H1 (cell line): ENCODE measurements at regions not wholly inside any gene's neighbourhood (a gene's known extent, or its start where the extent isn't known, plus 50 kb on each side); places are given as distances from the start of the nearest gene placed in this dataset.

Source experiments
- CTCF ChIA-PET: fragments of 300-600 bp; sonication (Branson Sonifier 250); formaldehyde crosslinking; loops from one replicate; lab custom pipeline; 2021; ENCODE audit not compliant: partially characterized antibody; lab: Charles Lee
- POLR2A ChIA-PET: fragments of 300-600 bp; sonication (Branson Sonifier 250); formaldehyde crosslinking; loops from one replicate; lab custom pipeline; 2021; ENCODE audit warnings: inconsistent platforms; ENCODE audit not compliant: partially characterized antibody; lab: Charles Lee
- DNase-seq, 2 experiments: peaks; one replicate each; pipeline versions ENCODE4 v3.0.0 to v3.0.0-alpha.2; 2010 to 2022; ENCODE audit warnings: low spot score in 2 of 2, low read depth in 1 of 2, mixed read lengths in 1 of 2
- FAIRE-seq: peaks from 2 replicates; lab custom pipeline; 2011; peaks lifted over from hg19 to GRCh38; lab: Jason Lieb, UNC
- H2AFZ ChIP-seq: 2 replicates; pipeline ENCODE4 v1.8.1; 2012; ENCODE audit warnings: low read length, inconsistent platforms
- H2AK5ac ChIP-seq: 2 replicates; pipeline ENCODE4 v1.6.1; 2013; ENCODE audit warnings: low read depth, low read length
- H2BK120ac ChIP-seq: replicated peaks from 2 replicates; pipeline ENCODE3; 2013; ENCODE audit warnings: low read depth, low read length, inconsistent platforms
- H2BK12ac ChIP-seq: 2 replicates; pipeline ENCODE4 v1.6.1; 2013; ENCODE audit warnings: low read depth, low read length
- H2BK15ac ChIP-seq: 2 replicates; pipeline ENCODE4 v1.6.1; 2013; ENCODE audit warnings: low read length
- H2BK20ac ChIP-seq: 2 replicates; pipeline ENCODE4 v1.6.1; 2013; ENCODE audit warnings: low read length
- H2BK5ac ChIP-seq: 2 replicates; pipeline ENCODE4 v1.6.1; 2013; ENCODE audit warnings: low read depth, low read length
- H3K14ac ChIP-seq: 2 replicates; pipeline ENCODE4 v1.6.1; 2013; ENCODE audit warnings: inconsistent platforms; ENCODE audit not compliant: insufficient read length
- H3K18ac ChIP-seq: 2 replicates; pipeline ENCODE4 v1.6.1; 2013; ENCODE audit warnings: low read length; ENCODE audit errors: extremely low read depth
- H3K23ac ChIP-seq: 2 replicates; pipeline ENCODE4 v1.6.1; 2013; ENCODE audit warnings: inconsistent platforms; ENCODE audit not compliant: insufficient read length
- H3K23me2 ChIP-seq: 2 replicates; pipeline ENCODE4 v1.6.1; 2013; ENCODE audit warnings: low read depth, low read length
- H3K27ac ChIP-seq: 2 replicates; pipeline ENCODE4 v1.6.1; 2011; ENCODE audit warnings: low read depth, low read length, inconsistent platforms
- H3K27me3 ChIP-seq, 4 experiments: replicated peaks in 1 of 4; 1 replicate in 1 of 4; 2 replicates in 3 of 4; pipeline versions ENCODE4 v1.6.1 to v1.8.1; 2011 to 2013; ENCODE audit warnings: low read length in 3 of 4, mild to moderate bottlenecking in 3 of 4, inconsistent platforms in 2 of 4, mixed read lengths in 2 of 4, moderate library complexity in 1 of 4; ENCODE audit not compliant: control insufficient read depth in 3 of 4, insufficient read depth in 3 of 4; ENCODE audit errors: extremely low read depth in 1 of 4
- H3K36me3 ChIP-seq, 4 experiments: 2 replicates each; pipeline versions ENCODE4 v1.6.1 to v1.8.1; 2011 to 2013; ENCODE audit warnings: mild to moderate bottlenecking in 4 of 4, low read length in 3 of 4, moderate library complexity in 2 of 4, control low read depth in 1 of 4, inconsistent platforms in 1 of 4; ENCODE audit not compliant: insufficient read depth in 4 of 4, control insufficient read depth in 2 of 4
- H3K4ac ChIP-seq: replicated peaks from 2 replicates; pipeline ENCODE3; 2013; ENCODE audit warnings: low read length, low read depth, mixed read lengths, inconsistent platforms; ENCODE audit not compliant: insufficient read length
- H3K4me1 ChIP-seq, 4 experiments: replicated peaks in 1 of 4; 1 replicate in 1 of 4; 2 replicates in 3 of 4; pipeline versions ENCODE4 v1.6.1 to v1.8.1; 2011 to 2013; ENCODE audit warnings: low read length in 3 of 4, inconsistent platforms in 2 of 4, mixed read lengths in 1 of 4; ENCODE audit not compliant: insufficient read depth in 4 of 4, control insufficient read depth in 3 of 4
- H3K4me2 ChIP-seq, 2 experiments: 2 replicates each; pipeline versions ENCODE4 v1.6.1 to v1.8.1; 2011 to 2013; ENCODE audit warnings: low read depth in 2 of 2, low read length in 2 of 2, control low read depth in 1 of 2, inconsistent platforms in 1 of 2, mild to moderate bottlenecking in 1 of 2; ENCODE audit not compliant: insufficient read depth in 1 of 2
- H3K4me3 ChIP-seq, 4 experiments: fragments of 200-600, 300-600 bp in 1 of 4; sonication (generic), shearing (Covaris generic), sonication (Bioruptor Twin) in 1 of 4; 2 replicates each; pipeline versions ENCODE4 v1.5.1 to v1.8.1; 2011 to 2016; ENCODE audit warnings: low read length in 4 of 4, low read depth in 3 of 4, control low read depth in 2 of 4, inconsistent platforms in 2 of 4, mild to moderate bottlenecking in 2 of 4, mixed read lengths in 1 of 4, moderate library complexity in 1 of 4; ENCODE audit not compliant: insufficient read depth in 2 of 4; ENCODE audit errors: extremely low read depth in 1 of 4
- H3K56ac ChIP-seq: replicated peaks from 2 replicates; pipeline ENCODE3; 2013; ENCODE audit warnings: low read depth, mild to moderate bottlenecking, mixed read lengths, low read length, inconsistent platforms; ENCODE audit not compliant: insufficient read length
- H3K79me1 ChIP-seq: 2 replicates; pipeline ENCODE4 v1.6.1; 2013; ENCODE audit warnings: low read depth, low read length, control low read depth
- H3K79me2 ChIP-seq, 2 experiments: 2 replicates each; pipeline versions ENCODE4 v1.6.1 to v1.8.1; 2012 to 2013; ENCODE audit warnings: low read length in 2 of 2, mild to moderate bottlenecking in 2 of 2, inconsistent platforms in 1 of 2; ENCODE audit not compliant: insufficient read depth in 2 of 2, control insufficient read depth in 1 of 2
- H3K9ac ChIP-seq, 4 experiments: replicated peaks in 1 of 4; 1 replicate in 1 of 4; 2 replicates in 3 of 4; pipeline versions ENCODE4 v1.6.1 to v1.8.1; 2011 to 2013; ENCODE audit warnings: low read depth in 3 of 4, low read length in 3 of 4, control low read depth in 2 of 4, mild to moderate bottlenecking in 2 of 4, moderate library complexity in 2 of 4, inconsistent platforms in 1 of 4; ENCODE audit errors: extremely low read depth in 1 of 4
- H3K9me3 ChIP-seq, 2 experiments: 2 replicates each; pipeline versions ENCODE4 v1.6.1 to v1.8.1; 2012 to 2013; ENCODE audit warnings: mild to moderate bottlenecking in 2 of 2, moderate library complexity in 2 of 2, control low read depth in 1 of 2, inconsistent platforms in 1 of 2, low read depth in 1 of 2, low read length in 1 of 2, mixed read lengths in 1 of 2; ENCODE audit not compliant: insufficient read depth in 2 of 2
- H4K20me1 ChIP-seq, 2 experiments: replicated peaks in 1 of 2; 2 replicates each; pipeline versions ENCODE3 to v1.8.1; 2011 to 2013; ENCODE audit warnings: inconsistent platforms in 2 of 2, low read length in 2 of 2, mild to moderate bottlenecking in 1 of 2; ENCODE audit not compliant: insufficient read depth in 2 of 2, control insufficient read depth in 1 of 2
- H4K5ac ChIP-seq: 2 replicates; pipeline ENCODE4 v1.6.1; 2013; ENCODE audit warnings: low read length, low read depth, mixed read lengths, inconsistent platforms; ENCODE audit not compliant: insufficient read length
- H4K8ac ChIP-seq: 2 replicates; pipeline ENCODE4 v1.8.0; 2013; ENCODE audit warnings: mild to moderate bottlenecking, moderate library complexity, low read length, inconsistent platforms; ENCODE audit not compliant: insufficient read depth; ENCODE audit errors: extremely low read depth
- H4K91ac ChIP-seq: replicated peaks from 2 replicates; pipeline ENCODE3; 2013; ENCODE audit warnings: low read length, mixed read lengths, inconsistent platforms; ENCODE audit not compliant: insufficient read length
- ATF2 ChIP-seq: IDR thresholded peaks from 2 replicates; pipeline ENCODE4 v1.6.1; 2012; ENCODE audit warnings: low read length, inconsistent platforms
- BCL11A ChIP-seq, 2 experiments: IDR thresholded peaks; one replicate each; pipeline ENCODE4 v1.6.1; 2011; ENCODE audit warnings: low read depth in 2 of 2, low read length in 2 of 2, mild to moderate bottlenecking in 2 of 2
- EP300 ChIP-seq, 2 experiments: IDR thresholded peaks; 1 replicate in 1 of 2; 2 replicates in 1 of 2; pipeline ENCODE4 v1.6.1; 2011 to 2012; ENCODE audit warnings: low read depth in 2 of 2, low read length in 2 of 2, mild to moderate bottlenecking in 2 of 2, borderline replicate concordance in 1 of 2, inconsistent platforms in 1 of 2, moderate library complexity in 1 of 2
- HDAC6 ChIP-seq: IDR thresholded peaks from one replicate; pipeline ENCODE4 v1.7.1; 2012; ENCODE audit warnings: low read depth, mild to moderate bottlenecking, inconsistent platforms, low read length, moderate library complexity
- JUND ChIP-seq: IDR thresholded peaks from 2 replicates; pipeline ENCODE4 v1.6.1; 2011; ENCODE audit warnings: mild to moderate bottlenecking, improper control_type of control experiment, low read length
- KDM1A ChIP-seq: fragments of 200-600, 300-600 bp; sonication (generic); IDR thresholded peaks from 2 replicates; pipeline ENCODE4 v1.7.1; 2016; ENCODE audit warnings: mild to moderate bottlenecking, low read length, borderline replicate concordance
- KDM4A ChIP-seq: IDR thresholded peaks from one replicate; pipeline ENCODE4 v1.7.1; 2012; ENCODE audit warnings: low read depth, mild to moderate bottlenecking, moderate library complexity, low read length, inconsistent platforms; ENCODE audit not compliant: severe bottlenecking
- MAX ChIP-seq: IDR thresholded peaks from 2 replicates; pipeline ENCODE4 v1.6.1; 2012; ENCODE audit warnings: inconsistent platforms
- PHF8 ChIP-seq: fragments of 200-600 bp; sonication (generic); conservative IDR thresholded peaks from 2 replicates; pipeline ENCODE4 v1.7.1; 2012; ENCODE audit warnings: low read depth, mild to moderate bottlenecking, inconsistent platforms, low read length, moderate library complexity
- RNF2 ChIP-seq: fragments of 200-900, 300-1000 bp; sonication (generic); IDR thresholded peaks from 2 replicates; pipeline ENCODE4 v1.7.1; 2016; ENCODE audit warnings: borderline replicate concordance, low read depth, mild to moderate bottlenecking, antibody characterized with exemption, low read length; ENCODE audit not compliant: poor library complexity, severe bottlenecking; ENCODE audit errors: missing control alignments
- SIRT6 ChIP-seq: IDR thresholded peaks from one replicate; pipeline ENCODE4 v1.7.1; 2012; ENCODE audit warnings: low read length, inconsistent platforms
- TAF7 ChIP-seq: optimal IDR thresholded peaks from 2 replicates; pipeline ENCODE3; 2011; ENCODE audit warnings: low read depth, mild to moderate bottlenecking, inconsistent platforms, low read length, moderate library complexity, borderline replicate concordance
- TCF12 ChIP-seq: IDR thresholded peaks from 2 replicates; pipeline ENCODE4 v1.6.1; 2011; ENCODE audit warnings: low read depth, mild to moderate bottlenecking, low read length
- WGBS, 2 experiments: shearing (Covaris generic) in 1 of 2; methylation state at CpG; one replicate each; pipeline versions ENCODE4 v1.1.6 to v1.1.7; 2013 to 2015; ENCODE audit warnings: low lambda C conversion rate in 2 of 2, mixed read lengths in 2 of 2, inconsistent platforms in 1 of 2, low coverage in 1 of 2, missing lambda C conversion rate in 1 of 2; ENCODE audit not compliant: insufficient replicate concordance in 2 of 2, insufficient coverage in 1 of 2, insufficient read length in 1 of 2; ENCODE audit errors: extremely low coverage in 1 of 2, missing lambda C conversion rate in 1 of 2; 5-methylcytosine and 5-hydroxymethylcytosine counted together

GRCh38 chr11:24389575-24389974, 107.3 kb upstream of the LUZP2 start:
- no peak overlapping the region for H3K18ac ChIP-seq
- DNase-seq (no peak), FAIRE-seq (no peak)
- H2BK12ac ChIP-seq: no peak overlapping the region
- H3K4me2 ChIP-seq: no peak overlapping the region
- H3K56ac ChIP-seq: no peak overlapping the region
- H3K27me3 ChIP-seq: no peaks in the 10 kb centered on the region
- H2BK20ac ChIP-seq: no peak overlapping the region
- WGBS, 2 experiments: 89% methylated on average over 5 of the region's 5 CpGs; no CpG with 5 or more reads in 1 of the 2 experiments
- H3K4me1 ChIP-seq: no peaks in the 10 kb centered on the region
- no peak overlapping the region for H2BK15ac ChIP-seq
- H3K23me2 ChIP-seq: no peaks in the 10 kb centered on the region
- no peak overlapping the region for H2AK5ac ChIP-seq
- no peaks in the 10 kb centered on the region for H3K79me2 ChIP-seq
- no peak overlapping the region for H3K4ac ChIP-seq
- no peaks in the 10 kb centered on the region for H4K20me1 ChIP-seq
- no peaks in the 10 kb centered on the region for H3K9me3 ChIP-seq
- H3K27ac ChIP-seq: no peak overlapping the region
- ChIA-PET POLR2A (no interaction called here), CTCF (no interaction called here)
- H3K36me3 ChIP-seq: no peaks in the 10 kb centered on the region
- no peak overlapping the region for H2BK5ac ChIP-seq
- H2AFZ ChIP-seq: no peak overlapping the region
- no peak overlapping the region for H4K5ac ChIP-seq
- H3K9ac ChIP-seq: no peak overlapping the region
- no peak overlapping the region for H4K91ac ChIP-seq
- no peak overlapping the region for H4K8ac ChIP-seq
- H3K79me1 ChIP-seq: no peaks in the 10 kb centered on the region
- no peak overlapping the region for H3K4me3 ChIP-seq
- no peak overlapping the region for H3K14ac ChIP-seq
- no peak overlapping the region for H3K23ac ChIP-seq
- H2BK120ac ChIP-seq: no peak overlapping the region
- TF ChIP-seq EP300 (IDR thresholded peaks at IDR 0.05; ENCODE audit: borderline replicate concordance in 1 of 2, low read depth in 2 of 2, low read length in 2 of 2) (no peak), TCF12 (no peak), HDAC6 (no peak), KDM4A (no peak), ATF2 (no peak), RNF2 (no peak), JUND (no peak), MAX (no peak), BCL11A (IDR thresholded peaks at IDR 0.05; ENCODE audit: low read depth in 2 of 2, low read length in 2 of 2) (no peak), SIRT6 (no peak), TAF7 (no peak), KDM1A (no peak), PHF8 (no peak)
